GM19438 (cell line): ENCODE measurements at regions not wholly inside any gene's neighbourhood (a gene's known extent, or its start where the extent isn't known, plus 50 kb on each side); places are given as distances from the start of the nearest gene placed in this dataset.

Experiments
- ATAC-seq: cut with Tn5 transposase; IDR thresholded peaks from one replicate; pipeline ENCODE4 v1.9.1; 2021; ENCODE audit warnings: low read depth; ENCODE audit not compliant: unreplicated experiment

- ATAC-seq, result no peak
These were observed 50.6 kb upstream of the SLC45A1 start for GRCh38 chr1:8267307-8267706.

GRCh38 chr1:8266436-8267165, 51.3 kb upstream of the SLC45A1 start:
- ATAC-seq, result no peak

- no peak for ATAC-seq
These were observed 54.1 kb upstream of the SLC45A1 start for GRCh38 chr1:8263791-8264190.

- no peak for ATAC-seq
These were observed 56.5 kb upstream of the SLC45A1 start for GRCh38 chr1:8261398-8261762.

DNA sequence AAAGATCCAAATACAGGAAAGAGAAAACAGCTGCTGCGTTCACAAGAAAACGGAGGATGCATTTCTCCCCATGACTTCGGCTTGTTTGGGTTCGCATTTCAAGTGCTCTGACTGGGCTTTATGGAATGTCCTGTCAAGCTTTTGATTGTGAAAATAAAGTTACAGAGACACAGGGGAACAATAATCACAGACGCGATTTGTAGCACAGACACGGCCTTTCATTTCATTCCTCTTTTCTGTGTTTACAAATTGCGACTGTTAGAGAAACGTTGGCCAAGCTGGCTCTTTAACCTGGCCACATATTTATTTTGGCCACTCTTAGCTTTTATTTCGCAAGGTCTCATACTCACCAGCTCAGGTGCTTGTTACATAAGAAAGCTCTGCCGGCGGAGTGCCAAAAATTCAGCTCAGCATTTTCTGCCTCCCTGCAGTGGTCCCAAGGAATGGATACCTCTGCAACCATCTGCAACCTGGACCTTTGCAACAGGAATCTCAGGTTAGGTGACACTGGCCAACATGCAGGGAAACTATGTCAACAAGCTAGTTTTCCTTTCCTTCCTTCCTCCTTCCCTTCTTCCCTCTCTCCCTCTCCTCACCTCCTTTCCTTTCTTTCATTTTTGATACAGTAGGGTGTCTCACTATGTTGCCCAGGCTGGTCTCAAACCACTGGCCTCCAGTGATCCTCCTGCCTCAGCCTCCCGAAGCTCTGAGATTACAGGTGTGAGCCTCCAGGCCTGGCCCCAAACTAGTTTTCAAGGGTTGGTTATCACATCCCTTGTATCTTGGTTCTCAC, 58.2 kb upstream of the SLC45A1 start:
- ATAC-seq, result no peak

DNA sequence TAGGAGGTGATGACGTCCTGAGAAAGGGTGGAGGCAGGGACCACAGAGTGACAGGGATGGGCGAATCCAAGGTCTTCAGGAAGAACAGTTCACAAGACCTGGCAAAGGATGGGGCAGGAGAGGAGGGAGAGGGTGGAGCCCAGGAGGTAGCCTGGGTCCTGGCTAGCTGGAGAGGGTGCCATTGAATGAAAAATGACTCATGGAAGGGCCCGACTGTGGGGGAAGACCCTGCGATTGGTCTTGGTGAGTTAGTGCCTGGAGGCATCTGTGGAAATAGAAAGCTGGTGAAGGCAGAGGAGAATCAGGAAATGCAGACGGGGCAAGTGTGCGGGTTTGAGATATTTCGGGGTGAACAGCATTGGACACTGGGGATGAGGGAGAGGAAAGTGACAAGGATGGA, 60.3 kb upstream of the SLC45A1 start:
- ATAC-seq, result no peak

DNA sequence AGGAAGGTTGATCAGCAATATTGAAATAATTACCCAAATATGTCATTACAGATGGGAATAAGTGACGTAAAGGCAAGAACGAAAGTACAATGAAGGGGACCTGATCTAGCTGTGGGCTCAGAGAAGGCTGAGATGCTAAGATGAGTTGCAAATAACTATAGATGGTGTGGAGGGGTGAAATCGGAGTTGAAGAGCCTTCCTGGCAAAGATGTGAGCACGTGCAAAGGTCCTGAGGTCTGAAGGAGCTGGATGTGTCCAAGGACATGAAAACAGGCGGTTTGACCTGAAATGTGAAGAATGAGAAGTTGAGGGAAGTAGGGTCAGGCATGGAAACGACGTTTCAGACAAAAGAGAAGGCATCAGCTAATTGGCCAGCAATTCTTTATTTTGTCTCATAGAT, 61.6 kb upstream of the SLC45A1 start:
- ATAC-seq, result no peak

- no peak for ATAC-seq
These were observed 62.2 kb upstream of the SLC45A1 start for GRCh38 chr1:8255712-8256111.

- no peak for ATAC-seq
These were observed 65.5 kb upstream of the SLC45A1 start for GRCh38 chr1:8252266-8252951.

- no peak for ATAC-seq
These were observed 66.3 kb upstream of the SLC45A1 start for GRCh38 chr1:8251635-8252034.

DNA sequence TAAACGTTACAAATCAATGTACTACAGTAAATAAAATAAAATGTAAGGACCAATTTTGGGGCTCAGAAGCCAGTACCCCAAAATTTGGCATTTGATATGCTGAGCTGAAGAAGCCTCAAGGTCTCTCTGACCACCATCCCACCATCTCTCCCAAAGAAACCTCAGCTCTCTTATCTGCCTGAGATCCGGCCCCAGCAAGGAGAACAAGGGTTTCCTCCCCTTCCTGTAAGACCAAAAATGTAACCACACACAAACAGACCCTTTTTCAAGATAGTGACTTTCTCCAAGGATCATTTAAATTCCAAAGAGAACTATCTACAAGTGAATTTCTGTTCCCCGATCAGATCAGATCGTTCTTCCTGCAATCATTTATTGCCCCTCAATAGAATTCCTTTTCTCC, 68.1 kb upstream of the SLC45A1 start:
- ATAC-seq, result no peak

DNA sequence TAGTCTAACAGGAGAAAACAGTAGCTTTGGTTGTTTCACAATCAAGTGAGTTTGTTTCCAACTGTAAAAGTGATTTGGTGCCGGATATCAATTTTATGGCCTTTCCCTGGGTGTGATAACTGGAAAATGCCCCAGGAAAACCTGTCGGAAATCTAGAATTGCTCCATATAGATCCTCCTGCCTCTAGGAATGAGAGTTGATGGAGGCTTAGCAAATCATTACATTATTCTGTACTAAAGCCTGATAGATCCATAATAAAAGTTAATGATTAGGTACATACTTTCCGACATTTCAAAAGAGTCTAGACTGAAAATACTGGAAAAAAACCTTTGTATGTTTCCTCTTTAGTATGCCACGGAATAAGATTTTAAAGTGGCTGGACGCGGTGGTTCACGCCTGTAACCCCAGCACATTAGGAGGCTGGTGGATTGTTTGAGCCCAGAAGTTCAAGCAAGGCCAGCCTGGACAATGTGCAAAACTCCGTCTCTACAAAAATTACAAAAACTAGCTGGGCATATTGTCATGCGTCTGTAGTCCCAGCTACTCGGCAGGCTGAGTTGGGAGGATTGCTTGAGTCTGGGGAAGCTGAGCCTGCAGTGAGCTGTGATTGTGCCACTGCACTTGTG, 70.0 kb upstream of the SLC45A1 start:
- ATAC-seq, result no peak

GRCh38 chr1:8244304-8244703, 73.6 kb upstream of the SLC45A1 start:
- ATAC-seq, result no peak

GRCh38 chr1:8242498-8242897, 75.4 kb upstream of the SLC45A1 start:
- no peak for ATAC-seq

DNA sequence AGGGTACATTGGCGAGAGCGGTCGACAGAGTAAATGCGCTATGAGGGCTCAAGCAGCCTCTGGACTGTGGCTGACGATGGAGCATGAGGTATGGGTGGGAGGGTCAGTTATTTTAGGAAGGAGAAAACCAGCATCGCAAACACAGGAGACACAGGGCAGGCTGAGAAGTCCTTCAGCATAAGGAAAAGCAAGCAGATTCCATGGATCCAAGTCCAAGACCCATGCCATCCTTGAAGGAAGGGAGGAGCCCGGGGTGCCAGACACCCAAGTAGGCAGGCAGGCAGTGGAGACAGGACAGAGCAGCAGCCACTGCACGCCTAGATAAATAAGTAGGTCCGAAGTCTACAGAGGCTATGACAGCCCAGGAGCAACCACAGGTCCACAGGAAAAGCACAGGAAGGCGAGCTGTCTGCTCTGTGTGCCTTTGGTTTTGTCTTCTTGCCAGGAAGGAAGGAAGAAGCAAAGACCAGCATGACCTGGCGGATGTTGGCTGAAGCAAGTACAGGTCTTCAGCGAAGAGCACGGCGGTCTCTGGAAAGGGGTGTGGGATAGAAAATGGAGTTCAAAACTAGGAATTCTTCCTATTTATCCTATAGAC, 76.4 kb upstream of the SLC45A1 start:
- ATAC-seq, result no peak

GRCh38 chr1:8239306-8240023, 78.4 kb upstream of the SLC45A1 start:
- ATAC-seq, result no peak

DNA sequence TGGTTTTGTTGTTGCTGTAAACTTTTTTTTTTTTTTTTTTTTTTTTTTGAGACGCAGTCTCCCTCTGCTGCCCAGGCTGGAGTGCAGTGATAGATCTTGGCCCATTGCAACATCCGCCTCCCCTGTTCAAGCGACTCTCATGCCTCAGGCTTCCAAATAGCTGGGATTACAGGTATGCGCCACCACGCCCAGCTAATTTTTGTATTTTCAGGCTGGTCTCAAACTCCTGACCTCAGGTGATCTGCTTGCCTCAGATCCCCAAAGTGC, 78.9 kb upstream of the SLC45A1 start:
- no peak for ATAC-seq

DNA sequence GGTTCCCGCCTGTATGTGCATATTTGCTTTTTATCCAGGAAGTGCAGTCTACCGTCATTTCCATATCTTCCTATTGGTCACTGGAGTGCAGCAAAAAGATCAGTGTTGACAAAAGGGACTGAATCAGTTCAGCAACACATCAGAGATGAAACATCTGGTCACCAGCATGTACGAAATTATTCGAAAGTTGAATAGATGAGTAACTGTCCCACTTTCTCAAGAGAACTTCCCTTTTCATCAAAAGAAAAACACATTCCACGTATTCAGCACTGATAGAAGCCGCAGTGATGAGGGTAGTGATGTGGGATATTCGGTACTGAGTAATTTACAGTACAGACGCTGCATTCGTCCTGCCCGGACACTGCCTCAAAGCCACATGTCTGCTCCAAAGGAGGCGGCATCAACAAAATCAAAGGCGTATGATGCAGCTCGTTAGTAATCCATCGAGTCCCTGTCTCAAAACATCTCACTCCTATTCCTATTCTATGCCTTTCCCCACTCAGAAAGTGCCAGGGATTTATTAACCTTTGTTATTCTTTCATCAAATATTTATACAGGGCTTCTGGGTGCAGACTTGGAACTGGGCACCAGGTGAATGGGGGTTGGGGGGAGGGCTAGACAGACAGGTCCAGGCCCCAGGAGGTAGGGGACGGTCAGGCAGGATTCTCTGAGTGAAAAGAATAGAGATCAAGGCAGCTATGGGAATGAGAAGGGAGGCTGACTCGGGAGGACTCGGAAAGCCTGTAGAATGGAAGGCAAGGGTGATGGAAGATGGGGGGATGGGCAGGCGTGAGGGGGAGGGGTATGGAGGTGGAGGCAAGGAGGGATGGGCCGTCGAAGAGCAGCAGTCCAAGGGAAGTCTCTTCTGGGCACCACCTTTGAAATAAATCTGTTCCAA, 79.5 kb upstream of the SLC45A1 start:
- no peak for ATAC-seq

DNA sequence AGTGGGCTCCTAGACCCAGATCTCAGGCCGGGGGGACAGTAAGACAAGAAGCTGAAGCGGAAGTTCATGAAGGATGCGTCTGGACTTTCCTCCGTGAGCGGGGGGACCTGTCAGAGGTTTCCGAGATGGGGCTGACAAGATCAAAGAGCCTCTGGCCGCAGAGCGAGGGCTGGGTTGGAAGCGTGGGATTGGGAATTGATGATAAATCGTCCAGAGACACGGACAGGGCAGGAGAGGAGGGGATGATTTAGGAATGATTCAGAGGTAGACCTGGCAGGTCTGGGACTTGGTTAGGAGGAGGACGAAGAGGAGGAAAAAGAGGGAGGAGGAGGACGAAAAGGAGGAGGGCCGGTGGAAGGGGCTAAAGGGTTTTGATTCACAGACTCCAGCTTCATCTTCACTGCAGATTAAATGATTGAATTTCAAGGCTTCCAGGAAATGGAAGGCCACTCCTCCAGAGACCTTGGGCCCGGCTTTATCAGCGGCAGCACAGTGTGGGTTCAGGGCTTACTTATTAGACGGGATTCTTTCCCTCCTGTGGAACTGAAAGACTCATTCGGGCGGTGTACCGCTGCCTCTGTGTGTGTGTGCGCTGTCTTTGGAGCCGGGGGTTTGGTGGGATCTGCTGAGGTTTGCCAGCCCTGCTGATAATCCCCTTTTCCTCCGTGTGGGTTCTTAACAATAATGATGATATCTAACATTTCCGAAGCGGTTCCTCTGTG, 85.7 kb upstream of the SLC45A1 start:
- no peak for ATAC-seq
